Chondrocyte (in vitro differentiated cells): ENCODE measurements at regions not wholly inside any gene's neighbourhood (a gene's known extent, or its start where the extent isn't known, plus 50 kb on each side); places are given as distances from the start of the nearest gene placed in this dataset.

Source experiments
- DNase-seq: peaks from one replicate; pipeline ENCODE4 v3.0.0; 2021; ENCODE audit warnings: mixed read lengths, low spot score
- H3K27ac Mint-ChIP-seq: one replicate; pipeline ENCODE4 v1.8.0; 2021; ENCODE audit warnings: mild to moderate bottlenecking, moderate library complexity, mixed read lengths; ENCODE audit not compliant: unreplicated experiment
- H3K27me3 Mint-ChIP-seq: 2 replicates; pipeline ENCODE4 v1.8.0; 2021; ENCODE audit warnings: low read depth, mixed read lengths
- H3K36me3 Mint-ChIP-seq: 2 replicates; pipeline ENCODE4 v1.8.0; 2021; ENCODE audit warnings: low read depth, mixed read lengths
- H3K4me1 Mint-ChIP-seq: 2 replicates; pipeline ENCODE4 v1.8.0; 2021; ENCODE audit warnings: low read depth, mild to moderate bottlenecking, mixed read lengths
- H3K4me3 Mint-ChIP-seq: one replicate; pipeline ENCODE4 v1.8.0; 2021; ENCODE audit warnings: mild to moderate bottlenecking, moderate library complexity, mixed read lengths; ENCODE audit not compliant: unreplicated experiment
- H3K9me3 Mint-ChIP-seq: 2 replicates; pipeline ENCODE4 v1.8.0; 2021; ENCODE audit warnings: low read depth, mixed read lengths
- TF ChIP-seq, protein P1 (sequence below): fragments of 200-600 bp; sonication (generic); IDR thresholded peaks from 2 replicates; pipeline ENCODE4 v1.5.0; 2021; ENCODE audit warnings: antibody characterized with exemption, mild to moderate bottlenecking, moderate library complexity

- no peaks in the 10 kb centered on the region for H3K27me3 Mint-ChIP-seq
- H3K4me1 Mint-ChIP-seq = no peaks in the 10 kb centered on the region
- no peak overlapping the region for H3K27ac Mint-ChIP-seq
- H3K9me3 Mint-ChIP-seq = no peaks in the 10 kb centered on the region
- no peak overlapping the region for H3K4me3 Mint-ChIP-seq
- TF ChIP-seq, protein P1, sequence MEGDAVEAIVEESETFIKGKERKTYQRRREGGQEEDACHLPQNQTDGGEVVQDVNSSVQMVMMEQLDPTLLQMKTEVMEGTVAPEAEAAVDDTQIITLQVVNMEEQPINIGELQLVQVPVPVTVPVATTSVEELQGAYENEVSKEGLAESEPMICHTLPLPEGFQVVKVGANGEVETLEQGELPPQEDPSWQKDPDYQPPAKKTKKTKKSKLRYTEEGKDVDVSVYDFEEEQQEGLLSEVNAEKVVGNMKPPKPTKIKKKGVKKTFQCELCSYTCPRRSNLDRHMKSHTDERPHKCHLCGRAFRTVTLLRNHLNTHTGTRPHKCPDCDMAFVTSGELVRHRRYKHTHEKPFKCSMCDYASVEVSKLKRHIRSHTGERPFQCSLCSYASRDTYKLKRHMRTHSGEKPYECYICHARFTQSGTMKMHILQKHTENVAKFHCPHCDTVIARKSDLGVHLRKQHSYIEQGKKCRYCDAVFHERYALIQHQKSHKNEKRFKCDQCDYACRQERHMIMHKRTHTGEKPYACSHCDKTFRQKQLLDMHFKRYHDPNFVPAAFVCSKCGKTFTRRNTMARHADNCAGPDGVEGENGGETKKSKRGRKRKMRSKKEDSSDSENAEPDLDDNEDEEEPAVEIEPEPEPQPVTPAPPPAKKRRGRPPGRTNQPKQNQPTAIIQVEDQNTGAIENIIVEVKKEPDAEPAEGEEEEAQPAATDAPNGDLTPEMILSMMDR = no peak
- DNase-seq = no peak
- no peaks in the 10 kb centered on the region for H3K36me3 Mint-ChIP-seq
These were observed 427.9 kb upstream of the NR2F2 start for GRCh38 chr15:95902606-95903005.

DNA sequence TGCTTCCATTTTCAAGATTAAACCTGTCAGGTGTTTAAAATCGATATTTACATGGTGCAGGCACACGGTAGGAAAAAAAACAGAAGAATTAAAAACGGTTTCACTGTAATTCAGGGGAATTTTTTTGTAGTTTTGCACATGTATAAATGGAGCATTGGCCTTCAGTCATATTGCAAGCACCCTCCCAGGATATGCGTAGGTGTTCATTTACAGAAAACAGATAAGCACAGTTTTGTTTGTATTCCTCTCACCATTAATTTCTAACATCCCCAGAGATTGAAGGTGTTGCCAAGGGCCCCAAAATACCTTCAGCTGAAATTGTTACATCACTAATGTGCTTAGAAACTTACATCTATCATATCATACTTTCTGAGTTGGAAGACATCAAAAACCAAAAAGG, 427.1 kb upstream of the NR2F2 start:
- no peak for DNase-seq
- Mint-ChIP-seq H3K36me3 (no peaks in the 10 kb centered on the region), H3K27ac (no peak overlapping the region), H3K27me3 (no peaks in the 10 kb centered on the region), H3K9me3 (no peaks in the 10 kb centered on the region), H3K4me1 (no peaks in the 10 kb centered on the region), H3K4me3 (no peak overlapping the region)
- TF ChIP-seq, protein P1 = no peak

DNA sequence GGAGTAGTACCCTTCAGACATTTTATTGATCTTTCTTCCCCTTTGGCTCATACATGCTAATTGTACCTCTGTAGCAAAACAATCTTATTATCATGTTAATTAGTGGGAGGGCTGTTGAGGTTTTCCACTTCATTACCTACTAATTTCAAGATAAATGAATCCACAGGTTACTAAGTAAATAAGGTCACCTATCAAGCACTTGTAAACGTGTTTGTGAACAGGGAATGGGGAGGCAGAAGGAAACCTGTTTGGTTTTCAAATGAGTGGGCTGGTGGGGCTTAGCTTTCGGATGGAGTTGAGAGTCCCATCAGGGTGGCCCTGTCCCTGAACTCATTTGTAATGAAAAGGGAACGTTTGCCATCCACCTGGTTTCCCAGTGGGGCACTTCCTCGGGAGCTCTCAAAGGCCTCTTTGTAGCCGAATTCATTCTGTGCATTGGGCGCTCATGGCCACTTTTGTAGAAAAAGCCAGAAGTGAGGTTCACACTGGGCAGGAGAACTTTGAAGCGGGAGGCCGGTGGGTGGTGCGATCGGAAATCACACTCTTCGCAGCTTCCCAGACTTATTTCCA, 419.8 kb upstream of the NR2F2 start:
- H3K27me3 Mint-ChIP-seq = no peaks in the 10 kb centered on the region
- TF ChIP-seq, protein P1 = no peak
- H3K27ac Mint-ChIP-seq = no peak overlapping the region
- peaks cover 6% of the 10 kb centered on the region for H3K9me3 Mint-ChIP-seq
- peaks cover 13% of the 10 kb centered on the region for H3K4me1 Mint-ChIP-seq
- no peak overlapping the region for H3K4me3 Mint-ChIP-seq
- DNase-seq = no peak
- H3K36me3 Mint-ChIP-seq = peaks cover 1% of the 10 kb centered on the region

- TF ChIP-seq, protein P1 = no peak
- H3K27me3 Mint-ChIP-seq = no peaks in the 10 kb centered on the region
- H3K4me1 Mint-ChIP-seq = peaks cover 13% of the 10 kb centered on the region
- H3K9me3 Mint-ChIP-seq = peaks cover 6% of the 10 kb centered on the region
- no peak overlapping the region for H3K27ac Mint-ChIP-seq
- H3K36me3 Mint-ChIP-seq = peaks cover 1% of the 10 kb centered on the region
- H3K4me3 Mint-ChIP-seq = peak overlapping the region; percentile 39
- no peak for DNase-seq
These were observed 418.8 kb upstream of the NR2F2 start for GRCh38 chr15:95911570-95912279.

DNA sequence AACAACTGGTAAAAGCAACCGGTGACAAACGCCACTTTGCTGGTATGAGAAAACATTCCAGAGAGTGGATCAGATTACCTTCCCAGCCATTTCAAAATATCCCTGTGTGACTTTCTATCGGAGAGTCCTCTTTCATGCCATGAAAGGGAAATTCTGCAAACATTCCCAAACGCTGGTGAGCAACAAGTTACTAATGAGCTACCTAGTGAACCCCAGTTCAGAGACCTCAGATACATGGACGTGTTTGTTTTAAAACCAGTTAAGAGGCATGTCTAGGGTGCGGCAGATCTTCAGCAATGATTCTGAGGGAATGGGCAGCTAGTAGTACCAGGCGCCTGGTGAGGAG, 418.2 kb upstream of the NR2F2 start:
- peaks cover 13% of the 10 kb centered on the region for H3K4me1 Mint-ChIP-seq
- TF ChIP-seq, protein P1 = no peak
- no peak overlapping the region for H3K4me3 Mint-ChIP-seq
- no peak for DNase-seq
- peaks cover 1% of the 10 kb centered on the region for H3K36me3 Mint-ChIP-seq
- H3K9me3 Mint-ChIP-seq = peaks cover 6% of the 10 kb centered on the region
- no peaks in the 10 kb centered on the region for H3K27me3 Mint-ChIP-seq
- no peak overlapping the region for H3K27ac Mint-ChIP-seq
